K562 (cell line): ENCODE measurements at regions not wholly inside any gene's neighbourhood (a gene's known extent, or its start where the extent isn't known, plus 50 kb on each side); places are given as distances from the start of the nearest gene placed in this dataset.

Experiments
- ATAC-seq: fragments of 200-7000 bp; cut with Tn5 transposase; 3 replicates; pipeline ENCODE4 v1.9.1; 2020; ENCODE audit warnings: moderate library complexity
- BruUV-seq: library from RNA; stranded (reverse); fragments of 400-500 nt; replicated peaks from 2 replicates; lab custom pipeline; 2021; lab: Mats Ljungman, UMichigan
- CTCF ChIA-PET: fragments of 300-600 bp; formaldehyde crosslinking; extraction: SDS; loops from one replicate; lab custom pipeline; 2021; ENCODE audit warnings: low intra/inter-chr PET ratio; lab: Yijun Ruan, JAX
- POLR2A ChIA-PET: fragments of 300-600, 350-650 bp; sonication (Branson Sonifier 250); formaldehyde crosslinking; extraction: SDS; loops from one replicate; lab custom pipeline; 2021; ENCODE audit warnings: antibody characterized with exemption, inconsistent platforms; lab: Yijun Ruan, JAX
- DNase-seq, 4 experiments: peaks; one replicate each; pipeline versions ENCODE4 v3.0.0 to v3.0.0-alpha.2; 2011 to 2018; ENCODE audit warnings: low spot score in 3 of 4, mixed read lengths in 3 of 4; ENCODE audit errors: extremely low read depth in 1 of 4
- FAIRE-seq: peaks from 2 replicates; lab custom pipeline; 2011; peaks lifted over from hg19 to GRCh38; lab: Jason Lieb, UNC
- H2AFZ ChIP-seq: 2 replicates; pipeline ENCODE4 v1.6.0; 2011; ENCODE audit warnings: low read depth, low read length, control low read depth, inconsistent platforms
- H3K27ac ChIP-seq: fragments of 200-600 bp; 3 replicates; pipeline ENCODE4 v1.8.0; 2011; ENCODE audit warnings: low read depth, mild to moderate bottlenecking, control low read depth, inconsistent platforms, low read length, moderate library complexity, mixed read lengths; ENCODE audit errors: extremely low read depth
- H3K27me3 ChIP-seq, 2 experiments: fragments of 300-600 bp in 1 of 2; 2 replicates in 1 of 2; 3 replicates in 1 of 2; pipeline versions ENCODE4 v1.6.0 to v1.8.0; 2011; ENCODE audit warnings: inconsistent platforms in 2 of 2, low read length in 2 of 2, mild to moderate bottlenecking in 1 of 2, mixed read lengths in 1 of 2, moderate library complexity in 1 of 2; ENCODE audit not compliant: control insufficient read depth in 2 of 2, insufficient read depth in 2 of 2
- H3K36me3 ChIP-seq: fragments of 300-600 bp; 3 replicates; pipeline ENCODE4 v1.8.0; 2011; ENCODE audit warnings: mild to moderate bottlenecking, low read length, inconsistent platforms; ENCODE audit not compliant: control insufficient read depth, insufficient read depth
- H3K4me1 ChIP-seq, 2 experiments: fragments of 200-600 bp in 1 of 2; replicated peaks in 1 of 2; 2 replicates in 1 of 2; 3 replicates in 1 of 2; pipeline versions ENCODE4 v1.5.1 to v1.8.0; 2011; ENCODE audit warnings: inconsistent platforms in 2 of 2, low read length in 2 of 2, mild to moderate bottlenecking in 1 of 2, mixed read lengths in 1 of 2, moderate library complexity in 1 of 2; ENCODE audit not compliant: control insufficient read depth in 2 of 2, insufficient read depth in 2 of 2
- H3K4me2 ChIP-seq: 2 replicates; pipeline ENCODE4 v1.6.1; 2011; ENCODE audit warnings: low read length, control low read depth, inconsistent platforms, mixed read lengths; ENCODE audit not compliant: insufficient read depth
- H3K4me3 ChIP-seq: fragments of 200-600 bp; sonication (generic), shearing (Covaris generic); 2 replicates; pipeline ENCODE4 v1.5.1; 2016; ENCODE audit warnings: control low read depth, inconsistent platforms
- H3K79me2 ChIP-seq: fragments of 200-600 bp; 3 replicates; pipeline ENCODE4 v1.8.0; 2011; ENCODE audit warnings: low read length, inconsistent platforms; ENCODE audit not compliant: control insufficient read depth, insufficient read depth
- H3K9ac ChIP-seq, 2 experiments: 2 replicates each; pipeline versions ENCODE4 v1.6.0 to v1.6.1; 2011; ENCODE audit warnings: low read depth in 2 of 2, low read length in 2 of 2, control low read depth in 1 of 2, inconsistent platforms in 1 of 2, mild to moderate bottlenecking in 1 of 2, mixed read lengths in 1 of 2; ENCODE audit not compliant: insufficient read depth in 1 of 2
- H3K9me1 ChIP-seq: one replicate; pipeline ENCODE4 v1.6.0; 2011; ENCODE audit warnings: inconsistent platforms, mild to moderate bottlenecking, low read length, moderate library complexity; ENCODE audit not compliant: control insufficient read depth, insufficient read depth
- H3K9me3 ChIP-seq: replicated peaks from 2 replicates; pipeline ENCODE4 v1.5.1; 2011; ENCODE audit warnings: low read depth, low read length, inconsistent platforms; ENCODE audit not compliant: control insufficient read depth, insufficient read depth
- H4K20me1 ChIP-seq: replicated peaks from 2 replicates; pipeline ENCODE4 v1.6.1; 2011; ENCODE audit warnings: low read length, inconsistent platforms, mixed read lengths; ENCODE audit not compliant: control insufficient read depth, insufficient read depth
- DLX4 ChIP-seq: fragments of 250-450 bp; sonication (Bioruptor Pico); IDR thresholded peaks from 2 replicates; pipeline ENCODE4 v1.6.1; 2021; ENCODE audit warnings: mild to moderate bottlenecking
- ETS1 ChIP-seq: conservative IDR thresholded peaks from 2 replicates; pipeline ENCODE4 v1.6.1; 2011; ENCODE audit warnings: low read depth, mild to moderate bottlenecking, low read length; ENCODE audit not compliant: control insufficient read depth
- ETS2 ChIP-seq: IDR thresholded peaks from 2 replicates; pipeline ENCODE4 v1.6.1; 2016; ENCODE audit warnings: borderline replicate concordance, missing genetic modification characterization, mild to moderate bottlenecking, moderate library complexity, missing compliant biosample characterization; ENCODE audit not compliant: poor library complexity, severe bottlenecking
- HEY1 ChIP-seq: fragments of 250-450 bp; sonication (Bioruptor Pico); IDR thresholded peaks from 2 replicates; pipeline ENCODE4 v1.5.0; 2020; ENCODE audit warnings: mild to moderate bottlenecking, moderate library complexity, borderline replicate concordance
- IRF9 ChIP-seq: fragments of 450-650 bp; IDR thresholded peaks from 2 replicates; pipeline ENCODE4 v1.6.1; 2016; ENCODE audit warnings: missing biosample characterization, missing genetic modification characterization
- MCM5 ChIP-seq: fragments of 450-650 bp; IDR thresholded peaks from 2 replicates; pipeline ENCODE4 v1.6.1; 2016; ENCODE audit warnings: low read depth
- NCOA4 ChIP-seq: fragments of 450-650 bp; IDR thresholded peaks from 2 replicates; pipeline ENCODE4 v1.6.1; 2018; ENCODE audit warnings: mild to moderate bottlenecking; ENCODE audit not compliant: partially characterized antibody
- POLR2B ChIP-seq: fragments of 450-650 bp; IDR thresholded peaks from 2 replicates; pipeline ENCODE4 v1.6.1; 2018; ENCODE audit warnings: low read depth; ENCODE audit not compliant: partially characterized antibody
- POLR2G ChIP-seq: fragments of 200-400 bp; formaldehyde crosslinking; IDR thresholded peaks from 2 replicates; pipeline ENCODE4 v1.6.1; 2017; ENCODE audit warnings: low read depth, mild to moderate bottlenecking, antibody characterized with exemption, low read length, moderate library complexity
- RBM17 ChIP-seq: fragments of 200-400 bp; formaldehyde crosslinking; IDR thresholded peaks from 2 replicates; pipeline ENCODE4 v1.6.1; 2017; ENCODE audit warnings: low read depth, mild to moderate bottlenecking, low read length, borderline replicate concordance
- SOX6 ChIP-seq: fragments of 450-650 bp; IDR thresholded peaks from 2 replicates; pipeline ENCODE4 v1.6.1; 2014; ENCODE audit warnings: mild to moderate bottlenecking
- ZBTB9 ChIP-seq: fragments of 450-650 bp; formaldehyde crosslinking; IDR thresholded peaks from 2 replicates; pipeline ENCODE4 v1.4.0; 2020; ENCODE audit warnings: mild to moderate bottlenecking, moderate library complexity
- ZMIZ1 ChIP-seq, 2 experiments: fragments of 150-350 bp in 1 of 2; IDR thresholded peaks; 2 replicates each; pipeline ENCODE4 v1.6.1; 2012 to 2016; ENCODE audit warnings: low read depth in 2 of 2, low read length in 2 of 2, mild to moderate bottlenecking in 1 of 2, moderate library complexity in 1 of 2
- ZNF121 ChIP-seq: sonication (generic); formaldehyde crosslinking; conservative IDR thresholded peaks from 2 replicates; pipeline ENCODE4 v1.8.0; 2022; ENCODE audit warnings: missing genetic modification reagents
- WGBS: fragments of 100-300 bp; shearing (Covaris generic); methylation state at CpG from one replicate; pipeline ENCODE4 v1.1.6; 2016; ENCODE audit warnings: low coverage, mixed read lengths; ENCODE audit not compliant: insufficient coverage; ENCODE audit errors: missing lambda C conversion rate; 5-methylcytosine and 5-hydroxymethylcytosine counted together
- in situ Hi-C: fragments of 300-500 bp; cut with MboI; formaldehyde crosslinking; loops from 4 replicates; pipeline ENCODE4 v1.15.0; 2018; ENCODE audit warnings: inconsistent platforms, mixed read lengths
- intact Hi-C: fragments of 100-400 bp; cut with micrococcal nuclease; formaldehyde crosslinking; loops from 2 replicates; pipeline ENCODE4 v1.14.2; 2022

GRCh38 chr14:97705107-97705506 lies 907.9 kb downstream of the VRK1 start (continued):
- TF ChIP-seq ZMIZ1 (IDR thresholded peaks at IDR 0.05; ENCODE audit: low read depth in 2 of 2, low read length in 2 of 2) (no peak), POLR2G (no peak), DLX4 (CRISPR knock-in tag) (no peak), ZNF121 (CRISPR knock-in tag) (no peak)

GRCh38 chr14:97705976-97706375 lies 908.8 kb downstream of the VRK1 start:
- H3K4me3 ChIP-seq: no peak overlapping the region
- BruUV-seq: no TSS peak
- no peaks in the 10 kb centered on the region for H4K20me1 ChIP-seq
- H3K9me1 ChIP-seq: no peaks in the 10 kb centered on the region
- H3K4me2 ChIP-seq: no peak overlapping the region
- H3K36me3 ChIP-seq: no peaks in the 10 kb centered on the region
- H3K9me3 ChIP-seq: no peaks in the 10 kb centered on the region
- ATAC-seq (no peak), FAIRE-seq (no peak), DNase-seq (no peak)
- no peaks in the 10 kb centered on the region for H3K79me2 ChIP-seq
- ChIA-PET POLR2A (no interaction called here), CTCF (no interaction called here)
- intact Hi-C loops (no loop called here), in situ Hi-C loops (no loop called here)
- WGBS: 0% methylated on average over 2 of the region's 2 CpGs
- H3K27me3 ChIP-seq: no peaks in the 10 kb centered on the region
- H3K4me1 ChIP-seq: no peaks in the 10 kb centered on the region
- H3K9ac ChIP-seq: no peak overlapping the region
- no peak overlapping the region for H2AFZ ChIP-seq
- H3K27ac ChIP-seq: no peak overlapping the region
- TF ChIP-seq HEY1 (CRISPR knock-in tag) (no peak), NCOA4 (no peak), ETS1 (no peak), IRF9 (tag) (no peak), POLR2B (no peak), ZBTB9 (CRISPR knock-in tag) (no peak), ETS2 (tag) (no peak), RBM17 (no peak), SOX6 (no peak), MCM5 (no peak)
